ENCODE measurements at regions not wholly inside any gene's neighbourhood (a gene's known extent, or its start where the extent isn't known, plus 50 kb on each side); places are given as distances from the start of the nearest gene placed in this dataset.

DNA sequence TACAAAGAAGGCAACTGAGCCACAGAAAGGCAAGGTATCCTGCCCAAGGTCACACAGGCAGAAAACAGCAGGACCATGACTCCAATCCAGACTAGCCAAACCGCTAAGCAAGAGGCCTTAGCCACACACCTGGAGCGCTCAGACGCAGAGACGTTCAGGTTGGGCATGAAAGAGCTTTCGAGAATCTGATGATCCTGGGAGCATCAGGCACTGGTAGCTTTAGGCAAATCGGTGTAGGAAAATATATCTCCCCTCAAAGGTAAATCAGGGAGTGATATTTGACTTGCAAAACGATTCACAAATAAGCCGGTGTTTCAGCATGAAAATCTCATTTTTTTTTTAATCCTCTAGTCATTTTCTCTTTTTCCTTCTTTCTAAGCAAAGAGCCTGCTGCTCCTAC lies 279.0 kb downstream of the MRTFB start:
- CTCF ChIA-PET: no interaction called here
- Histone ChIP-seq H3K9me3 (ENCODE audit: control insufficient read depth in 1 of 2, insufficient read depth in 1 of 2, low read length in 2 of 2) (peaks cover 0 to 10% of the 10 kb centered on the region in 2 experiments), H3K4me1 (ENCODE audit: insufficient read depth, low read length) (peaks cover 4% of the 10 kb centered on the region), H3K36me3 (ENCODE audit: insufficient read depth, low read length) (no peaks in the 10 kb centered on the region), H3K27me3 (ENCODE audit: control insufficient read depth in 1 of 2, insufficient read depth in 2 of 2, low read length in 2 of 2) (no peaks in the 10 kb centered on the region), H3K27ac (ENCODE audit: low read depth in 1 of 2, low read length in 2 of 2) (no peak overlapping the region), H3K4me3 (ENCODE audit: low read length) (no peak overlapping the region)
- ATAC-seq (ENCODE audit: poor library complexity): no peak
- H3K4me1 Mint-ChIP-seq (ENCODE audit: low read depth): peaks cover 6% of the 10 kb centered on the region
- TF ChIP-seq, protein P1, sequence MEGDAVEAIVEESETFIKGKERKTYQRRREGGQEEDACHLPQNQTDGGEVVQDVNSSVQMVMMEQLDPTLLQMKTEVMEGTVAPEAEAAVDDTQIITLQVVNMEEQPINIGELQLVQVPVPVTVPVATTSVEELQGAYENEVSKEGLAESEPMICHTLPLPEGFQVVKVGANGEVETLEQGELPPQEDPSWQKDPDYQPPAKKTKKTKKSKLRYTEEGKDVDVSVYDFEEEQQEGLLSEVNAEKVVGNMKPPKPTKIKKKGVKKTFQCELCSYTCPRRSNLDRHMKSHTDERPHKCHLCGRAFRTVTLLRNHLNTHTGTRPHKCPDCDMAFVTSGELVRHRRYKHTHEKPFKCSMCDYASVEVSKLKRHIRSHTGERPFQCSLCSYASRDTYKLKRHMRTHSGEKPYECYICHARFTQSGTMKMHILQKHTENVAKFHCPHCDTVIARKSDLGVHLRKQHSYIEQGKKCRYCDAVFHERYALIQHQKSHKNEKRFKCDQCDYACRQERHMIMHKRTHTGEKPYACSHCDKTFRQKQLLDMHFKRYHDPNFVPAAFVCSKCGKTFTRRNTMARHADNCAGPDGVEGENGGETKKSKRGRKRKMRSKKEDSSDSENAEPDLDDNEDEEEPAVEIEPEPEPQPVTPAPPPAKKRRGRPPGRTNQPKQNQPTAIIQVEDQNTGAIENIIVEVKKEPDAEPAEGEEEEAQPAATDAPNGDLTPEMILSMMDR (IDR thresholded peaks at IDR 0.05): no peak
- POLR2A ChIA-PET: no interaction called here
- intact Hi-C loops (cut with DNase I, micrococcal nuclease): no loop called here
- no peak overlapping the region for H3K4me3 Mint-ChIP-seq
- H3K27me3 Mint-ChIP-seq: no peaks in the 10 kb centered on the region
- DNase-seq: no peak
- no peaks in the 10 kb centered on the region for H3K9me3 Mint-ChIP-seq
- H3K27ac Mint-ChIP-seq: no peak overlapping the region
- no peaks in the 10 kb centered on the region for H3K36me3 Mint-ChIP-seq (ENCODE audit: low read depth)

DNA sequence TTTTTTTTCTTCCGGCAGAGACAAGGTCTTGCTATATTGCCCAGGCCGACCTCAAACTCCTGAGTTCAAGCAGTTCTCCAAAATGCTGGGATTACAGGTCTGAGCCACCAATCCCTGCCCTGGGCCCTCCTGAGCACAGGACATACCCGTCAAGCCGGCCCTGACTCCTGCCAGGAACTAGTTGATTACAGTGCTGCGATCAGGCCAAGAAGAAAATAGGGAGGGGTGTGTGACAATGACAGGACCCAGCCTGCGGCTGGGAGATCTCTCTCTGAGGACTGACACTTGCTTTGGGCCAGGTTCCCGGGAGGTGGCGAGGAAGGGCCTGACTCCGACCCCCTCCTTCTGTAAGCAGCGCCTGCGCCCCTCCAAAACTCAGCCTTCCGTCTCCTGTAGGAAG lies 276.6 kb downstream of the MRTFB start:
- Histone ChIP-seq H3K27ac (ENCODE audit: low read depth in 1 of 2, low read length in 2 of 2) (no peak overlapping the region), H3K4me3 (ENCODE audit: low read length) (no peak overlapping the region), H3K36me3 (ENCODE audit: insufficient read depth, low read length) (no peaks in the 10 kb centered on the region), H3K4me1 (ENCODE audit: insufficient read depth, low read length) (no peaks in the 10 kb centered on the region), H3K27me3 (ENCODE audit: control insufficient read depth in 1 of 2, insufficient read depth in 2 of 2, low read length in 2 of 2) (no peaks in the 10 kb centered on the region), H3K9me3 (ENCODE audit: control insufficient read depth in 1 of 2, insufficient read depth in 1 of 2, low read length in 2 of 2) (peaks cover 0 to 13% of the 10 kb centered on the region in 2 experiments)
- ATAC-seq (ENCODE audit: poor library complexity) (no peak), DNase-seq (no peak)
- no peaks in the 10 kb centered on the region for H3K36me3 Mint-ChIP-seq (ENCODE audit: low read depth)
- peaks cover 3% of the 10 kb centered on the region for H3K9me3 Mint-ChIP-seq
- intact Hi-C loops (cut with DNase I, micrococcal nuclease): no loop called here
- no peaks in the 10 kb centered on the region for H3K27me3 Mint-ChIP-seq
- ChIA-PET POLR2A (no interaction called here), CTCF (no interaction called here)
- TF ChIP-seq, protein P1 (IDR thresholded peaks at IDR 0.05): no peak
- no peaks in the 10 kb centered on the region for H3K4me1 Mint-ChIP-seq (ENCODE audit: low read depth)
- H3K4me3 Mint-ChIP-seq: no peak overlapping the region
- no peak overlapping the region for H3K27ac Mint-ChIP-seq

DNA sequence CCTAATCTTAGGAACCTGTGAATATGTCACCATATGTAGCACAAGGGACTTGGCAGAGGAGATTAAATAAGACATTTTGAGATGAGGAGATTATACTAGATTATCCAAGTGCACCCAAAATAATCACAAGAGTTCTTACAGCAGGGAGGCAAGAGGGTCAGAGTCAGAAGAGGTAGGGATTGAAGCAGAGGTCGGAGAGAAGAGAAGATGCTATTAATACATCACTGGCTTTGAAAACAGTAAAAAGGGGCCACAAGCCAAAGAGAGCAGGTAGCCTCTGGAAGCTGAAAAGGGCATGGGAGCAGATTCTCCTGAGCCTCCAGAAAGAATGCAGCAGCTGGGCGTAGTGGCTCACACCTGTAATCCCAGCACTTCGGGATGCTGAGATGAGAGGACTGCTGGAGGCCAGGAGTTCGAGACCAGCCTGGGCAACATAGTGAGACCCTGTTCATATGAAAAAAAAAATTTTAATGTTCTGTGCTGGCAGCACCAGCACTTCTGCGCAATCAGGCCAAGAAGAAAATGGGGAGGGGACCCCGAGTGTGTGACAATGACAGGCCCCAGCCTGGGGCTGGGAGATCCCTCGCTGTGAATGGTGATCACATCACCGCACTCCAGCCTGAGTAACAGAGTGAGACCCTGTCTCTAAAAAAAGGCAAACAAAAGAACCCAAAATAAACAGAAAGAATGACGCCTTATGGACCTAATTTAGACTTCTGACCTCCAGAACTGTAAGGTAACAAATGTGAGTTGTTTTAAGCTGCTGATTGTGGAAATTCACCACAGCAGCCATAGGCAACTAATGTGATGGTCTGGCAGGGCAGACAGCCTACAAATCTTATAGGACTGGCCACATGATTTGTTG lies 275.4 kb downstream of the MRTFB start:
- TF ChIP-seq, protein P1 (IDR thresholded peaks at IDR 0.05): no peak
- ATAC-seq (ENCODE audit: poor library complexity) (no peak), DNase-seq (no peak)
- Mint-ChIP-seq H3K27ac (no peak overlapping the region), H3K4me3 (no peak overlapping the region), H3K27me3 (no peaks in the 10 kb centered on the region), H3K9me3 (peaks cover 8% of the 10 kb centered on the region), H3K36me3 (ENCODE audit: low read depth) (no peaks in the 10 kb centered on the region), H3K4me1 (ENCODE audit: low read depth) (no peaks in the 10 kb centered on the region)
- Histone ChIP-seq H3K4me3 (ENCODE audit: low read length) (no peak overlapping the region), H3K4me1 (ENCODE audit: insufficient read depth, low read length) (no peaks in the 10 kb centered on the region), H3K27ac (ENCODE audit: low read depth in 1 of 2, low read length in 2 of 2) (no peak overlapping the region), H3K9me3 (ENCODE audit: control insufficient read depth in 1 of 2, insufficient read depth in 1 of 2, low read length in 2 of 2) (peaks cover 0 to 19% of the 10 kb centered on the region in 2 experiments), H3K27me3 (ENCODE audit: control insufficient read depth in 1 of 2, insufficient read depth in 2 of 2, low read length in 2 of 2) (no peaks in the 10 kb centered on the region), H3K36me3 (ENCODE audit: insufficient read depth, low read length) (no peaks in the 10 kb centered on the region)
- ChIA-PET CTCF (no interaction called here), POLR2A (no interaction called here)
- intact Hi-C loops (cut with DNase I, micrococcal nuclease): no loop called here
